ENCODE measurements at regions not wholly inside any gene's neighbourhood (a gene's known extent, or its start where the extent isn't known, plus 50 kb on each side); places are given as distances from the start of the nearest gene placed in this dataset.

DNA sequence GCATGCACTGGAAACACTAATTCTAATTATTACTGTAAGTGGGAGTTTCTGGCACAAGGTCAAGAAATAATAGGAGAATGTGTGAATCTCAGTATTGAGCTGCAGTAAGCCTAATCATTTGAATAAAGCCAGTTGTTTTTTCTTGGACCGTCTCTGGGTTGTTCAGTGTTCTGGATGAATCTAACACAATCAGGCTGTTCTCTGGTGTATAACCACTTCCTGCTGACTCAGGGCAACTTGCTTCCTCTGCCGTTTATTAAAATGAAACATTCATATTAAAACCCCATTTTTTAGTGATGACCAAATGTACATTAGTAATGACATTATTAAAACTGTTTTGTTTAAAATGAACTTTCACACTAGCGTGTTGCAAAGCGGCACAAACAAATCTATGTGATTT, 273.1 kb upstream of the SNX7 start:
- TF ChIP-seq YY1 (IDR thresholded peaks at IDR 0.05; ENCODE audit: low read depth): no peak
- TF ChIP-seq NFIC (IDR thresholded peaks at IDR 0.05): no peak
- TF ChIP-seq, protein P1, sequence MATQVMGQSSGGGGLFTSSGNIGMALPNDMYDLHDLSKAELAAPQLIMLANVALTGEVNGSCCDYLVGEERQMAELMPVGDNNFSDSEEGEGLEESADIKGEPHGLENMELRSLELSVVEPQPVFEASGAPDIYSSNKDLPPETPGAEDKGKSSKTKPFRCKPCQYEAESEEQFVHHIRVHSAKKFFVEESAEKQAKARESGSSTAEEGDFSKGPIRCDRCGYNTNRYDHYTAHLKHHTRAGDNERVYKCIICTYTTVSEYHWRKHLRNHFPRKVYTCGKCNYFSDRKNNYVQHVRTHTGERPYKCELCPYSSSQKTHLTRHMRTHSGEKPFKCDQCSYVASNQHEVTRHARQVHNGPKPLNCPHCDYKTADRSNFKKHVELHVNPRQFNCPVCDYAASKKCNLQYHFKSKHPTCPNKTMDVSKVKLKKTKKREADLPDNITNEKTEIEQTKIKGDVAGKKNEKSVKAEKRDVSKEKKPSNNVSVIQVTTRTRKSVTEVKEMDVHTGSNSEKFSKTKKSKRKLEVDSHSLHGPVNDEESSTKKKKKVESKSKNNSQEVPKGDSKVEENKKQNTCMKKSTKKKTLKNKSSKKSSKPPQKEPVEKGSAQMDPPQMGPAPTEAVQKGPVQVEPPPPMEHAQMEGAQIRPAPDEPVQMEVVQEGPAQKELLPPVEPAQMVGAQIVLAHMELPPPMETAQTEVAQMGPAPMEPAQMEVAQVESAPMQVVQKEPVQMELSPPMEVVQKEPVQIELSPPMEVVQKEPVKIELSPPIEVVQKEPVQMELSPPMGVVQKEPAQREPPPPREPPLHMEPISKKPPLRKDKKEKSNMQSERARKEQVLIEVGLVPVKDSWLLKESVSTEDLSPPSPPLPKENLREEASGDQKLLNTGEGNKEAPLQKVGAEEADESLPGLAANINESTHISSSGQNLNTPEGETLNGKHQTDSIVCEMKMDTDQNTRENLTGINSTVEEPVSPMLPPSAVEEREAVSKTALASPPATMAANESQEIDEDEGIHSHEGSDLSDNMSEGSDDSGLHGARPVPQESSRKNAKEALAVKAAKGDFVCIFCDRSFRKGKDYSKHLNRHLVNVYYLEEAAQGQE (IDR thresholded peaks at IDR 0.05; ENCODE audit: low read depth): no peak
- no peak for TF ChIP-seq TAF1 (IDR thresholded peaks at IDR 0.05; ENCODE audit: low read depth)
- TF ChIP-seq, protein P2, sequence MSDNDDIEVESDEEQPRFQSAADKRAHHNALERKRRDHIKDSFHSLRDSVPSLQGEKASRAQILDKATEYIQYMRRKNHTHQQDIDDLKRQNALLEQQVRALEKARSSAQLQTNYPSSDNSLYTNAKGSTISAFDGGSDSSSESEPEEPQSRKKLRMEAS (IDR thresholded peaks at IDR 0.05): no peak
- no peak for TF ChIP-seq FOXM1 (IDR thresholded peaks at IDR 0.05; ENCODE audit: borderline replicate concordance, low read depth)
- no peak for TF ChIP-seq RAD21 (IDR thresholded peaks at IDR 0.05; ENCODE audit: low read depth)

Measured in Ishikawa (cell line).